ENCODE measurements at regions not wholly inside any gene's neighbourhood (a gene's known extent, or its start where the extent isn't known, plus 50 kb on each side); places are given as distances from the start of the nearest gene placed in this dataset.

DNA sequence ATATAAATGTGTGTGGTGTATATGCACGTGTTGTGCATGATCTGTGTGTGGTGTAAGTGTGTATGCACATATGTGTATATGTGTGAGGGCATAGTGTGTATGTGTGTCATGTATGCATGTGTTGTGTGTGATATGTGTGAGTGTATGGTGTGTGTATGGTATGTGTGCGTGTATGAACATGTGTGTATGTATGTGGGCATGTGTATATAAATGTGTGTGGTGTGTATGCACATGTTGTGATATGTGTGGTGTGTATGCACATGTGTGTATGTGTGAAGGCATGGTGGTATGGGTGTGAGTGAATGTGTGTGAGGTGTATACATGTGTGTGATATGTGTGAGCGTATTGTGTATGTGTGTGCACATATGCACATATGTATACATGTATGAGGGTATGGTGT, 198.7 kb downstream of the RBFOX3 start:
- peaks cover 0 to 84% (median 55%) of the 10 kb centered on the region in 3 donors for H3K27me3 ChIP-seq
- intact Hi-C loops (cut with DNase I; ENCODE audit: low total_unique reads) = no loop called here
- 88 to 94% (median 90%) methylated on average over 3 of the region's 3 CpGs for WGBS, 5 donors

GRCh38 chr17:79411419-79411818, 199.4 kb downstream of the RBFOX3 start:
- H3K27ac ChIP-seq = no peak overlapping the region
- H3K4me1 ChIP-seq = peaks cover 0 to 11% (median 0%) of the 10 kb centered on the region in 4 donors
- intact Hi-C loops (cut with DNase I; ENCODE audit: low total_unique reads) = no loop called here
- no peaks in the 10 kb centered on the region for H3K36me3 ChIP-seq
- 53 to 78% (median 69%) methylated on average over 8 of the region's 8 CpGs for WGBS, 5 donors
- peaks cover 0 to 84% (median 57%) of the 10 kb centered on the region in 3 donors for H3K27me3 ChIP-seq
- no peaks in the 10 kb centered on the region for H3K9me3 ChIP-seq
- no peak for TF ChIP-seq POLR2AphosphoS5 (IDR thresholded peaks at IDR 0.05)
- TF ChIP-seq, protein P1, sequence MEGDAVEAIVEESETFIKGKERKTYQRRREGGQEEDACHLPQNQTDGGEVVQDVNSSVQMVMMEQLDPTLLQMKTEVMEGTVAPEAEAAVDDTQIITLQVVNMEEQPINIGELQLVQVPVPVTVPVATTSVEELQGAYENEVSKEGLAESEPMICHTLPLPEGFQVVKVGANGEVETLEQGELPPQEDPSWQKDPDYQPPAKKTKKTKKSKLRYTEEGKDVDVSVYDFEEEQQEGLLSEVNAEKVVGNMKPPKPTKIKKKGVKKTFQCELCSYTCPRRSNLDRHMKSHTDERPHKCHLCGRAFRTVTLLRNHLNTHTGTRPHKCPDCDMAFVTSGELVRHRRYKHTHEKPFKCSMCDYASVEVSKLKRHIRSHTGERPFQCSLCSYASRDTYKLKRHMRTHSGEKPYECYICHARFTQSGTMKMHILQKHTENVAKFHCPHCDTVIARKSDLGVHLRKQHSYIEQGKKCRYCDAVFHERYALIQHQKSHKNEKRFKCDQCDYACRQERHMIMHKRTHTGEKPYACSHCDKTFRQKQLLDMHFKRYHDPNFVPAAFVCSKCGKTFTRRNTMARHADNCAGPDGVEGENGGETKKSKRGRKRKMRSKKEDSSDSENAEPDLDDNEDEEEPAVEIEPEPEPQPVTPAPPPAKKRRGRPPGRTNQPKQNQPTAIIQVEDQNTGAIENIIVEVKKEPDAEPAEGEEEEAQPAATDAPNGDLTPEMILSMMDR (IDR thresholded peaks at IDR 0.05) = no peak
- TF ChIP-seq EP300 (IDR thresholded peaks at IDR 0.05) = no peak
- no peak for TF ChIP-seq POLR2A (IDR thresholded peaks at IDR 0.05)
- no peak overlapping the region for H3K4me3 ChIP-seq
- DNase-seq = no peak

More for the DNA sequence above, 198.7 kb downstream of the RBFOX3 start:
- no peaks in the 10 kb centered on the region for H3K9me3 ChIP-seq
- no peak for DNase-seq
- peaks cover 0 to 11% (median 0%) of the 10 kb centered on the region in 4 donors for H3K4me1 ChIP-seq
- no peak overlapping the region for H3K4me3 ChIP-seq
- TF ChIP-seq, protein P1 (IDR thresholded peaks at IDR 0.05) = no peak
- TF ChIP-seq POLR2A (IDR thresholded peaks at IDR 0.05) = no peak
- TF ChIP-seq POLR2AphosphoS5 (IDR thresholded peaks at IDR 0.05) = no peak
- no peak for TF ChIP-seq EP300 (IDR thresholded peaks at IDR 0.05)
- no peaks in the 10 kb centered on the region for H3K36me3 ChIP-seq
- H3K27ac ChIP-seq = no peak overlapping the region

DNA sequence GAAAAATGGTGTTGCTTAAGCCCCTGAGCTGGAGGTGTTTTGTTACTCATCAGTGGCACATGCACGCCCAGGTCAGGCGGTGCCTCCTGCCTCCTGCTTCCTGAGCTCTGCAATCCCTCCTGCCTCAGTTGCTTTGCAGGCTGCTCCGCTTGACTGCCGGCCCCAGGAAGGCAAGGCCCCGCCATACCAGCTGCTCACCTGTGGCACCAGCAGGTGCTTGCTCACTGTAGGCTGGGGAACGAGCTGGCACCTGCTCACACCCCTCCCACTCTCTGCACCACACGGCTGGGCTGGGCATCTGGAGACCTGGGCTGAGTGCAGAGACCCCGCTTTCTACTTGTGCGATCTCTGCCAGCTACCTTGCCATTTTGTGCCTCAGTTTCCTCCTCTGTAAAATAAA, 200.2 kb downstream of the RBFOX3 start:
- DNase-seq = no peak
- H3K4me3 ChIP-seq = no peak overlapping the region
- peaks cover 0 to 11% (median 0%) of the 10 kb centered on the region in 4 donors for H3K4me1 ChIP-seq
- 69 to 83% (median 74%) methylated on average over 7 to 9 of the region's 9 CpGs for WGBS, 5 donors
- intact Hi-C loops (cut with DNase I; ENCODE audit: low total_unique reads) = no loop called here
- H3K27ac ChIP-seq = no peak overlapping the region
- H3K36me3 ChIP-seq = no peaks in the 10 kb centered on the region
- TF ChIP-seq, protein P1 (IDR thresholded peaks at IDR 0.05) = no peak
- TF ChIP-seq EP300 (IDR thresholded peaks at IDR 0.05) (no peak), POLR2A (IDR thresholded peaks at IDR 0.05) (no peak), POLR2AphosphoS5 (IDR thresholded peaks at IDR 0.05) (no peak)
- H3K9me3 ChIP-seq = no peaks in the 10 kb centered on the region
- peaks cover 0 to 84% (median 57%) of the 10 kb centered on the region in 3 donors for H3K27me3 ChIP-seq

GRCh38 chr17:79408251-79408650, 202.6 kb downstream of the RBFOX3 start:
- Histone ChIP-seq H3K4me3 (no peak overlapping the region), H3K27ac (no peak overlapping the region), H3K9me3 (no peaks in the 10 kb centered on the region), H3K4me1 (peaks cover 0 to 4% (median 0%) of the 10 kb centered on the region in 4 donors), H3K36me3 (no peaks in the 10 kb centered on the region), H3K27me3 (peaks cover 0 to 83% (median 47%) of the 10 kb centered on the region in 3 donors)
- TF ChIP-seq, protein P1 (IDR thresholded peaks at IDR 0.05) = no peak
- TF ChIP-seq EP300 (IDR thresholded peaks at IDR 0.05) = no peak
- no peak for TF ChIP-seq POLR2A (IDR thresholded peaks at IDR 0.05)
- no peak for TF ChIP-seq POLR2AphosphoS5 (IDR thresholded peaks at IDR 0.05)
- 46 to 59% (median 47%) methylated on average over 11 of the region's 11 CpGs for WGBS, 5 donors
- intact Hi-C loops (cut with DNase I; ENCODE audit: low total_unique reads) = no loop called here
- no peak for DNase-seq
